ENCODE measurements at regions not wholly inside any gene's neighbourhood (a gene's known extent, or its start where the extent isn't known, plus 50 kb on each side); places are given as distances from the start of the nearest gene placed in this dataset.
A peak's percentile ranks its signal among the peaks of the same experiment; 100 is the strongest.

DNA sequence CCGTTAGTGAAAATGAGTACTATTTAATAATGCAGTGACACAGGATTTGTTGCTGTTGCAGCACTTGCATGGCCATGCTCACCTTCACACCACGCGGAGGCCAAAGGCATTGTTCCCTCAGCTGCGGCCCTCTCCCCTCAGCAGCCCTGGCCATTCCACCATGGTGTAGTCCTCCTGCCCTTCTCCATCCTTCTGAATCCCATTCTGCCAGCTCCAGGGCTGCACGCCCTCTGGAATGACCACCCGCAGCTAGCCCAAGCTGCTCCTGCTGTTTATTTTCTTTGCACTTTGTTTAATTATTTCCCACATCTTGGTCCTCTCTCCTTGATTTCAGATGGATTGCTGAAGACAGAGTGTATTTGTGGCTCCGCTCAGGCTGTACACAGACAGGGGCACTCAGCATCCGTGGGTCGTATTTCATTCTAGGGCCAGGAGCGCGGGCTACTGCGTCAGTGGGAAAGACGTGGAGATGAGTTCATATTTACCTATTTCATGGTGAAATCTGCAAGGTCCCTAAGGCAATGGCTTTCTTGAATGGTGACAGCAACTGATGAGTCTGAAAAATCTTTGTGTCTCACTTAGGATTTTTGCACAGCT, 81.4 kb upstream of the DUSP22 start:
- no peak for DNase-seq

DNA sequence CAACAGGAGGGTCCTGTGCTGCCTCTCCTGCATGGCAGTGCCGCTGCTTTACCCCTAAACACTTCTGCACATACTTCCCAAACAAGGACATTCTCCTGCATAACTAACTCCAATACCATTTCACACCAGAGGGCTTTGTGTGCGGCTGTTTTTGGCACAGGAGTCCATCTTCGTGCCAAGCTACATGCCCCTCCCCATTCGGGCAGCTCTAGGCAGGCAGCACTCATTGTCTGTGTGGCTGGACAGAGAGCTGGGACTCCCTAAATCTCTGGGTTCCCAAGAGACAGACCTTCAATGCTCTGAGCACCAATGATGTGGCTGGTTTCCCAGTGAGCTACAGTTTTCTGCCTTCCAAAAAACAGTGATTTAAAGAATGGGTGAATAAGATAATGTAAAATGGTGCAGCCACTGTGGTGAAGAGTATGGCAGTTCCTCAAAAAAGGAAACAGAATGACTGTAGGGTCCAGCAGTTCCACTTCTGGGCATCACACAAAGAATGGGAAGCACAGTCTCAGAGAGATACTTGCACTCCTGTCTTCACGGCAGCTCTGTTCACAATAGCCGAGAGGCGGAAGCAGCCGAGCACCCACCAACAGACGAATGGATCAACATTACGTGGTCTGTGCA, 80.3 kb upstream of the DUSP22 start:
- no peak for DNase-seq

DNA sequence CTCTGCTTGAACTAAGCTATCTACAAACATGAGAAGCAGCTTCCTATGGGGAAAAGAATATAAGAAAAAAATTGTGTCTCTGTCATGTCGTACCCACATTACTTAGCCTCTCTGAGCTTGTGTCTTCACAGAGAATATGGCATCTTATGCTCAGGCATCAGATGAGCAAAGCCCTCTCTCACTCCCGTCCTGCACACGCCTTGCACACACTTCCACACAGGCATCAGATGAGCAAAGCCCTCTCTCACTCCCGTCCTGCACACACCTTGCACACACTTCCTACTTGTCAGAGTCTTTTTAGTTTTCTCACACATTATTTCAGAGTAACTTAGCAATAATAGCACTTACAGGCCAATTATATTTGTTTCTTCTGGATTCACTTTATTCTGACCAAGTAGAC, 79.0 kb upstream of the DUSP22 start:
- DNase-seq, result no peak

DNA sequence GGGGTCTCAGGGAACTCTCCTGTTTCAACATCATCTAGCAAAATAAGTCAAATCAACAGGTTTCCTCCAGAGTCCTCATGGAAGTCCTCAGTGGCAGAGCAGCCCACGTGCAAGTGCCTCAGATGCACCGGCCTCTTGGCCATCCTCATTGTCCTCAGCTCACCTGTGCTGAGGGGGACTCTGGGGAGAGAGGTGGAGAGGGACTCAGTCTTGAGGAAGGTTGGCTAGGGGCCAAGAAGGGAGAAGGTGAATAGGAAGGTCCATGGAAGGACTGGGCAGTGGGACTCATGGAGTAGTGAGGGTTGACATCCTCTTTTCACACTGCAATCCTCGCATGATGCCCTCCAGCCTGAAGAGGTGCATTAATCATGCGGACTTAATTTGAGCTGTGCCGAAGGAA, 77.9 kb upstream of the DUSP22 start:
- DNase-seq, result no peak

DNA sequence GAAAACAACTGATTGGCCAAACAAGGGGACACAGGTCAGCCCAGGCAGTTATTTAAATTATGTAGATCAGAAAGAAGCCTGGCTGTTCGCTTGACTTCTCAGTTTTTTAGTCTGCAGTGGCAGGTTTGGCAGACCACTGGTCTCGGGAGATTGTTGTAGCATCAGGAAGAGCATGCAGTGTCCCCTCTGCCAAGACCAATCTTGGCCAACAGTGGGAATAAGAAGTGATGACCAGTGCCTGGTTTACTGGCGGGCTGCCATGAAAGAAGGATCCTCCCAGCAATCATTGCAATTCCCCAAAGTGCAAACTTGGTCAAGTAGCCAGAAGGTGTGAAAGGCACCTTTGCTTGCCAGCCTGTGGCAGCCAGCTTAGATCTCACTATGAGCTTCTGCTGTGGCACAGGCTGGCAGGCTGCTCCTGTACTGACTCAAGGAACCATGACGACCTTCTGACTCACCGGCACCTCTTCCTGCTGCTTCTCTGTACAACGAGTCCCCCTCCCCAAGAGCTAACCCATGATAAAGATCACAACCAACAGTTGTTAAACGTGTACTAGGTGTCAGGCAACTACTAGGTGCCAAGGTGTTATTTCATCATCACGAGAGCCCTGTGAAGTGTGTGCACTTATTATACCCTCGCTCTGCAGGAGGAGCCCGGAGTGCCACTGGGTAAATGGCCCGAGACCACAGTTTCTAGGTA, 76.8 kb upstream of the DUSP22 start:
- peak; percentile 49 for DNase-seq

DNA sequence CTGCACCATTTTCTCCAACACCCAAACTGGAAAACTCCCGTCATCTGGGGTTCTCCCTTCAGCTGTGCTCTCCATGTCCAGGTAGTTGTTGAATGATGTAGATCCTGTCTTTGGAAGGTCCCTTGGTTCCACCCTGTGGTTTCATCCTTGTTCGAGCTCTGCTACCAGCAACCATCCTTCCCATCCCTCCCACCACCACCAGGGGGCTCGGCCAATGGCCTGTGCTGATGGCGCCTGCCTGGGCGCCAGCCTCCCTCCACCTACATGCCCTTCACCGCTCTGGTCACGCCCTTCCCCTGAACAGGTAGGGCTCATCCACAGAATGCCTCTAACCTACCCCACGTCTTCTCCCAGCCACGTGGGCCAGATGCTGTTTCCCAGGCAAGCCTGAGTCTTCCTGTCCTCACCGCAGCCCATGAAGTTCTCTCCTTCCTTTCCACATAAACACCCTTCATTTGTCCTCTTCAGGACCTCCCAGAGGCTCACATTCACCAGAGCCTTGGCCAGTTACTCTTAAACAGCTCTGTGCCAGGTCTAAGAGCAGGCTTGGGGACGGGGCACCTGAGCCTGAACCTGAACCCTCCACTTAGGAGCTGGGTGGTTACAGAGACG, 75.1 kb upstream of the DUSP22 start:
- no peak for DNase-seq

DNA sequence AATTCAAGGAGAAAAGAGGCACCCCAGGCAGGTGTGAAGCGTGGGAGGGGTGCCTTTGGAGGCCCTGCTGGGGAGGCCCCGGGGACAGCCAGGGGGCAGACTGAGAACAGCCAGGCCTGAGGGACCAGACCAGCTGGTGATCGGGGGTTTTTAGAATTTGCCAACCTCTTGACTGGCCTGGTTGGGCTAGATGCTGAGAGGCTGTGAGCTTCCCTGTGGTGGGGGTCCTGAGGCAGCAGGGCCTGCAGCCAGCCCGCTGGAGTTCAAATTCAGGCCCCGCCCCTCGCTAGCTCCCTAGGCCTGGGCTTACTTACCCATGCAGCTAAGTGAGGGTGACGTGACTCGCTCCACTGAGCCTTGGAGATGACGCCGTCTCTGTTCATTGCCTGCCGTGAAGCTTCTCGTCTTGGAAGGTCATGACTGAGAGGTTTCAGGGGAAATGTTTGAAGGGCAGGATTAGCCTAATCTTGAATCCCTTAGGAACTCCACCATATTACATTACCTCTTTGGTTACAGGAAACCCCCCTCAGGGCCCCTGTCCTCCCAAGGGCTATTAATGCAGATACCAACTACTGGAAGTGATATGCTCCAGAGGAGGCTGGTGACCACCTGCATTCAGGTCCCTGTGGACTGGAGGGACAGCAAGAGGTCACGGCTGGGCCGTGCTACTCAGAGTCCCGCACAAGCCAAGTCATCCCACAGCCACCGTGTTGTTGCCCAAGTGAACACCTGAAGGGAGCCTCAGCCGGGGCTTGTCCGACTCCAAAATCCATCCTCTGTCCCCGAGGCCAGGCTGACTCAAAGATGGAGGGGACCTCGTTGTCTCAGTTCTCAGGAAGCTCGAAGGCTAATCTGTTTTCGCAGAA, 73.9 kb upstream of the DUSP22 start:
- DNase-seq, result no peak

DNA sequence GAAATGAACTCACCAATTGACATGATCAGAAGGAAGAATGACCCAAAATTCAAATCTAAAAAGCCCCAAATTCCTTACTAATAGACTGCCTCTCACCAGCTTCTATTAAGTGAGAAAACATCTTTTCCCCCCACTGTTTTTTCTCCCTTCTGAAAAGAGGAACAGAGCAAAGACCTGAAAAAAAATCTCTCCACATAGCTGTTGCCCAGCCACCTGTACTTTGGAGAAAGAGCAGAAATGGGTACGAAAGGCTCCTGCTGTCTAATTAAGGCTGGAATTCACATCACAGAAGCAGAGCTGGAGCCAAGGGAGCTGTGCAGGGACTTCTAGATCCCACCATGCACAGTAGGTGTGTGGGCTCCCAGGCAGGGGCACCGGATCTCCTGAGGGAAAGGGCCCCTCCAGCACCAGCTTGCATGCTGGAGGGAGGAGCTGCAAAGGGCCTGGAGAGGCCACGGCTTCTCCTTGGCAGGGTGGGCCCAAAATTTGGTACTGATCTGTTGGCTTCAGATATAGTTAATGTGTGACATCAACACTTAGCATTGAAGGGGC, 73.2 kb upstream of the DUSP22 start:
- DNase-seq, result no peak

DNA sequence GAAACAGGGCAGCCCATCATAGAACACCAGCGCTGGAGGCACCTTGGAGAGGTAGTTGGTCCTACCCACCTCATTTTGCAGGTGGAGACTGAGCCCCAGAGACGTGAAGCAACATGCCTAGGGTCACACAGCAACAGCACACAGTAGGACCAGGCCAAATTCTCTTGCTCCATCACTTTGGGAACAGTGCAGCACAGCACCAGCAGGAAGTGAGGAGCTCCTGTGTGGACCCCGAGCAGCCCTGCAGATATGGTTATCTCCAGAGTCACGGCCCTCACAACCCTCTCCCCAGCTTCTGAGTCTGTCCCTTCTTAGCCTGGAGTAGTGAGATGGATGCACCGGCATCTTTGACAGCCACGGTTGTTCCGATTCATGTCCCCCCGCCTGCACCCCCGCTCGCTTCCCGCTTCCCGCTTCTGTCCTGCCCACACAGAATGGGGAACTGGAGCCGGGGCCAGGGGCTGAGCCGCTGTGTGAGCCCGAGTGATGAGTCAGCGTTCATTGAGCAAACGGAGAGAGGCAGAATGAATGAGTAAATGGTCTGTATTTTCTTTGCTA, 72.6 kb upstream of the DUSP22 start:
- no peak for DNase-seq

DNA sequence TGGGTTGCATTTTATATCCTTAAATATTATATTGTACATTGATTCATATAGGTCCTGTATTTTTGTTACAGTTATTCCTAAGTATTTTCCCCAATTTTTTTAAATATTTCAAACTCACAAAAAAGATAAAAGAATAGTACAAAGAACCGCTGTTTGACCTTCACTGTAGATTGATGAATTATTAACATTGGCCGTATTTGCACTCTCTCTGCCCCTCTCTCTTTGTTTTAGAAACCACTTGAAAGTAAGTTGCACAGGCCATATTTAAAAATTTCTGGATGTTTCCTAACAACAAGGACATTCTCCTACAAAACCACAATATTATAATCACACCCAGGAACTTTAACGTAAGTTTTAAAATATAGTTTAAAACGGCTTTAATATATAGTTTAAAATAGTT, 72.0 kb upstream of the DUSP22 start:
- DNase-seq, result no peak

DNA sequence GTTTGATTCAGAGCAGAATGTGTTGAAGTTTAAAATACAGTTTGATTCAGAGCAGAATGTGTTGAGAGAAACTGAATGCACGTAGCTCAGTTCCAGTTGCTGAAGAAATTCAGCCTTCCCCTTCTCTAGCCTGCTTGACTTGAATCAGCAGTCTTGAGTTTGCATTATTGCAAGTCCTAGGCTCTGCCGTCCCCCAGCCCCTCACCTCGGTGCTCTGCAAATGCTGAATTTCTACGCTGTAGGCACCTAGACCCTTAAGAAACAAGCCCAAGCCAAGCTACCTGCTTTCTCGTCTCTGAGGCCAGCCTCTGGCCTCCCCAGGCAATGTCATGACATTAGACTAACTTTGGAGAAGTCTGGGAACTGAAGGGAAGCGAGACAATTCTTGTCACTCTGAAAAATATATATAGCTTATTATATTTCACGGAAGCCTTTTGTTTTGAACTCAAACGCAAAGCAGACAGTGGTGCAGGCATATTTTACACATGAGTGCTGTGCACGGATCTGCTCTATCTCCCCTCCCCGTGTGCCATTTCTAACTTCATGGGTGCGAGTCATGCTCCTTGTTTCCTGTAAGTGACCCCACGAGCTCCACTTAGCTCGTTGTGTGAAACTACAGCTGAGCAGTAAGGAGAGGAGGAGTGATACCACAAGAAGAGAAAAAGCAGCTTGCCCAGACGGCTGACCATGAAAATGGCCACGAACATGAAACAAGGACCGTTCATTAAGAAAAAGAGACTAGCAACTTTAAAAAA, 71.4 kb upstream of the DUSP22 start:
- DNase-seq, result no peak

DNA sequence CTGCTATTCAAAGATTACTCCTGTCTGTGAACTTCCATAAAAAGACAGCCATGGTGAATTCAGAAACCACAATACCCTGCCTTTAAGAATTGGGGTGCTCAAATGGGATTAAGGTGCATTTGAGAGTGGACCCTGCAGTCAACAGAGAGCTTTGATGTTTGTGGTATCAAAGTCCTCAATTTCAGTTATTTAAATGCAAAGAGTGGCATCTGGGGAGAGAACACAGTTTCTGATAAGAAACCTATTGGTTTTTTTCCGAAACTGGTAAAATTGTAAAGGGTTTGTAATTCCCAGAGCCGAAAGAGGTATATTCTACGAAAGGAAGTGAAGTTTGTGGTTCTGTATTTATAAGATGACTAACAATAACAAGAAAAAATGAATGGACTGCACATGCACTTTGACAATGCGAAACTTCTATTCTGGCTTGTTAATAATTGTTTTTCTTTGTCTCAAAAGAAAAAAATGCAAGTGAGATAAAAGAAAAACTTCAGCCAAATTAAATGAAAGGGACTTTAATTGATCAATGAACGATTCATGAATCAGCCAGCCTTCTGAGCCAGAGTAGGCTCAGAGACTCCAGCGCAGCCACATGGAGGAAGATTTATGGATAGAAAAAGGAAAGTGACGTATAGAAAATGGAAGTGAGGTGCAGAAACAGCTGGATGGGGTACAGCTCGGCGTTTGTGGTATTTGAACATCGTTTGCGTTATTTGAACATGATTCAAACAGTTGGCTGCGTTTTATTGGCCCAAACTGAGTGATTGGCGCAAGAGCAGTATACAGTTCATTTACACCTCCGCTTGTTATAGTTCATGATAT, 70.5 kb upstream of the DUSP22 start:
- DNase-seq, result no peak

DNA sequence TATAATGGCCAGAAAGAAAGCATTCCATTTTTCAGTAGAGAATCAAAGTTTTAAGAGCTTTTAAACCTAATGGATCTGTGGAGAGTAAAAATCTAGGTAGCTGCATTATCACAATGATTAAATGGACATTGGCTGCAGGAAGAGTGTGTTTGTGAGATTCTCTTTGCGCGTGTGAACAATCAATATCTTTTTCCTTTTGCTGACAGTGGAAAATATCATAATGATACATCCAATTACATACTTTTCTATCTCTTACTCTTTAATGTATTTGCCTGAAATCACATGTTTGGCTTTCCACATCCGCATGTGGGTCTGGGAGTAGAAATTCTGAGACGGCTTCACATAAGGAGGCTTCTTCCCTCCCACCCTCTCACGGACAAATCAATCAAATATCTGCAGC, 69.8 kb upstream of the DUSP22 start:
- no peak for DNase-seq

DNA sequence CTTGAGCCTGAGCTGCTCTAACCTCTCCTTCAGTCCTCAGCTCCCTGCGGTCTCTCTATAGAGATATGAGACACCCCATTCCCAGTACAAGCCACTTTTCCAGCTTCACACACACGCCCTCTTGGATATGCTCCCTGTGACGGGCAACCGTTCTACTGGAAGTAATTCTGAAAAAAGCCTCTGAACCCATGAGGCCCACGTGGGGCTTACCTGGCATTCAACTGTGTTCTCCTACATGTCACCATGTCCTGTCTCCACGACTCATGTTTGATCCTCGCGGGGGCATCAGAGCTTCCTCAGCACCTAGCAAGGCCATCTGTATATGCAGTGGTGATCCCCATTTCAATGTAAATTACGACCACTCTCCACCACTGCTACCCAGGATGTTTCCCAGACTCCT, 69.2 kb upstream of the DUSP22 start:
- no peak for DNase-seq

DNA sequence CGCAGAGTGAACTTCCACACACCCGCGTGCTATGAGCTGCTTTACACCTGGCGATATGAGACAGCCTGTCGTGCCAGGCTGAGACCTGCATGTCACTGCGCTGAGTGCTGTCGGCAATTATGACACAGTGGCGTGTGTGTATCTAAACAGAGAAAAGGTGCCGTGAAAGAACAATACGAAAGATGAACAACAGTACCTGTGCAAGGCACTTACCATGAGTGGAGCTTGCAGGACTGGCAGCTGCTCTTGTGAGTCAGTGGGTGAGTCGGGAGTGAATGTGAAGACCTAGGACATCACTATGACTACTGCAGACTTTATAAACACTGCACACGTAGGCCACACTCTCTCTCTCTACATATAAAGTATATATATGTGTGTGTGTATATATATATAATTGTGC, 68.5 kb upstream of the DUSP22 start:
- DNase-seq, result no peak

DNA sequence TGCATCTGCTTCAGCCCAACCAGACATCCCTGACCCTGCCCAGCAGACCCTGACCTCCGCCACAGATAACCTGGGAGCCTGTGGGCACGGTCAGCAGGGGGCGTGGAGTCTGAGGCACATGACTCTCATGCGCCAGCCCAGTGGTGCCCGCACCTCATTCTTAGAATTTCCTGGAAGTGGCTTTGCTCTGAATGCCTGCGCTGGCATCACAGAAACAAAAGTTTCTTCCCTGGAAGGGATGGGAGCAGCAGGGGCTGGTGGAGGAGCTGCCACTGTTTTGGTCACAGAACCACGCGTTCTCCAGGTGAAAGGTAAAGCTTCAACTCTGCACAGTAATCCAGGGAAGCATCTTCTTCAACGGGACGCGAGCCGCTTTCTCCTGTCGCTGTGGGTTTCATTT, 67.9 kb upstream of the DUSP22 start:
- no peak for DNase-seq

DNA sequence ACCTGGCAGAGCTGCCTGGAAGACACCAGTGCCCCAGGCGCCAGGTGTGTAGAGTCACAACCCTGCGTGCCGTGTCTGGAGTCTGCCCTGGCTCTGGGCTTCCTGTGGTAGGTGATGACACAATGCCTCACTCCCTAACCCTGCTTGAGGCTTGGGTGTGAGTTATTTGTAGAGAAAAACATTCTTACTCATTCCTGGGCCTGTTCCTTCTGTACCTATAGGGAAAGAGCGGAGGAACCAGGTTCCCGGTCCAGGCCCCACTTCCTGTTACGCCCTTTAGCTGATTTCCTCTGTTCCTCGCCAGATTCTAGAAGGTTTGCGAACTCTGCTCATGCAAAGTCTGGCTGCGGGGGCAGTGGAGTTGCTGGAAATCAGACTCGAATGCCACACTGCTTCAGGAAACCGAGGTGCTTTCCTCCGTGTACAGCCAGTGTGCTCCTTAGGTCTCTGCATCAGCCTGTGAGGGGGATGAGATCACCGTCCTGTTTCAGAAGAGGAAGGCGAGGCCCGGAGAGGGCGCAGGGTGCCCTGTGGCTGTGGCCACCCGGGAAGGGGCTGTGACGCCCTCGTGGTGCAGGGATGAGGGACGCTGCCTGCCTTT, 67.1 kb upstream of the DUSP22 start:
- DNase-seq, result peak; percentile 51

DNA sequence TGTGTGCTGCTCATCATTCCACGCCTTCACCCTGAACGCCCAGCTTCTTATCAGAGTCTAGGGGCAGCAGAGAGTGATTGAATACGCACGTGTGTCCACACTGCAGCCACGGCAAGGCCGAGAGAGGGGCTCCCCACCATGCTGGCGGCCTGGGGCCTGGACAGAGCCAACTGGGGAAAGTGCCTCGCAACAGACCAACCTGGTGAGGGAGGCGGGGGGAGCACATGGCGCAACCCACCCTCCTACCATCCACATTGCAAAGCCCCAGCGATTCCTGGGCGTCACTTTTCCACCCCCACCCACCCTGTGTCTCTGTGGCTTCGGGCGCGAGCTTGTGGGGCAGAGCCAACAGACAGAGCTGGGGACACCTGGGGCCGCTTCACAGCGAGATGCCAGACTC, 66.4 kb upstream of the DUSP22 start:
- no peak for DNase-seq

DNA sequence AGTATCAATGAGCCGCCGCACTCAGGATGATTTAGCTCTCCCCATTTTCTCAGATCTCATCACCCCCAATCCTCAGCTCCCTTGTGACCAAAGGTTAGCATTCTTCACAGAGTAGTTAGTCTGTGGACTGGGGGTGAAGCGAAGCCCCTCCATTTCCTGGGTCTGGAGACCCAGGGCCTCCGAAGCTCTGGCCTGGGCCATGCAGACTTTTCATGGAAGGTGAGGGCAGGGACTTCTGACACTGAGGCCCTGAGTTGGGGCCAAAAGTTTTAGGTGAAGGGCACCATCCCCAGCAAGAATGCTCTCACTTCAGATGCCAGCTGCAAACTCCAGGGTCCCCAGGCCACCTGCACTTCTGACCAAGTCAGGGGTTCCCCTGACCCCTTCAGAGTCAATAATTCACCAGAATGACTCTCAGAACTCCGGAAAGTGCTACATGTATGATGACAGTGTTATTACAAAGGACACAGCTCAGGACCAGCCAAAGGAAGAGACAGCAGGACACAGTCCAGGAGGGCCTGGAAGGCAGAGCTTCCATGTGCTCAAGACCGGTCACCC, 65.7 kb upstream of the DUSP22 start:
- DNase-seq, result no peak

All from CD4-positive, alpha-beta T cell treated with Interleukin-21 for 1 hour (primary cell).